Stomach (tissue), 4 donors: ENCODE measurements at regions not wholly inside any gene's neighbourhood (a gene's known extent, or its start where the extent isn't known, plus 50 kb on each side); places are given as distances from the start of the nearest gene placed in this dataset.

Source experiments
- CTCF ChIP-seq, 7 experiments: fragments of 450-650 bp in 4 of 7; fragments of 200-600 bp in 3 of 7; sonication (generic) in 3 of 7; IDR thresholded peaks; one replicate each; pipeline ENCODE4 v1.5.1; 2016 to 2019; ENCODE audit warnings: antibody characterized with exemption in 7 of 7, control low read depth in 2 of 7, mild to moderate bottlenecking in 1 of 7
- POLR2A ChIP-seq, 4 donors: fragments of 450-650 bp; IDR thresholded peaks; one replicate each; pipeline ENCODE4 v1.6.1; 2016; ENCODE audit warnings: antibody characterized with exemption in 4 of 4, control low read depth in 2 of 4, mild to moderate bottlenecking in 1 of 4, moderate library complexity in 1 of 4

- TF ChIP-seq CTCF (IDR thresholded peaks at IDR 0.05): no peak
- TF ChIP-seq POLR2A (IDR thresholded peaks at IDR 0.05): no peak
Observed at GRCh38 chr2:60047347-60047746, 506.1 kb downstream of the BCL11A start.
